SU-DHL-6 (cell line): ENCODE measurements at regions not wholly inside any gene's neighbourhood (a gene's known extent, or its start where the extent isn't known, plus 50 kb on each side); places are given as distances from the start of the nearest gene placed in this dataset.

Experiments used
- H2AFZ ChIP-seq: fragments of 200-600 bp; sonication (generic); 2 replicates; pipeline ENCODE4 v1.6.1; 2014; ENCODE audit warnings: low read depth, mild to moderate bottlenecking, moderate library complexity, mixed read lengths, antibody characterized with exemption, low read length; ENCODE audit not compliant: severe bottlenecking
- H3F3A ChIP-seq: fragments of 200-600 bp; shearing (Covaris generic); 2 replicates; pipeline ENCODE4 v1.6.0; 2016; ENCODE audit warnings: antibody characterized with exemption, mild to moderate bottlenecking; ENCODE audit not compliant: insufficient read depth
- H3K27ac ChIP-seq: fragments of 200-600 bp; sonication (generic); 2 replicates; pipeline ENCODE4 v1.5.1; 2016; ENCODE audit warnings: low read depth, mild to moderate bottlenecking, low read length, moderate library complexity, mixed read lengths
- H3K27me3 ChIP-seq: fragments of 200-600 bp; sonication (generic), shearing (Covaris generic); 2 replicates; pipeline ENCODE4 v1.6.0; 2014; ENCODE audit warnings: mild to moderate bottlenecking, low read length
- H3K36me3 ChIP-seq: fragments of 200-600 bp; sonication (generic); 2 replicates; pipeline ENCODE4 v1.6.1; 2014; ENCODE audit warnings: mild to moderate bottlenecking, low read length, mixed read lengths
- H3K4me2 ChIP-seq: fragments of 300-600, 200-600 bp; shearing (Covaris generic), sonication (generic); 2 replicates; pipeline ENCODE4 v1.6.0; 2014; ENCODE audit warnings: low read length, low read depth, mild to moderate bottlenecking; ENCODE audit not compliant: poor library complexity, severe bottlenecking
- H3K4me3 ChIP-seq: fragments of 200-600 bp; sonication (generic); 2 replicates; pipeline ENCODE4 v1.5.1; 2014; ENCODE audit warnings: antibody characterized with exemption, low read length, mild to moderate bottlenecking, mixed read lengths; ENCODE audit not compliant: insufficient read depth, poor library complexity, severe bottlenecking
- H3K79me2 ChIP-seq: fragments of 200-600 bp; sonication (generic); 2 replicates; pipeline ENCODE4 v1.6.1; 2014; ENCODE audit warnings: mild to moderate bottlenecking, low read length, moderate library complexity; ENCODE audit not compliant: insufficient read depth
- H3K9ac ChIP-seq: fragments of 200-600 bp; sonication (generic); 2 replicates; pipeline ENCODE4 v1.7.0; 2014; ENCODE audit warnings: mild to moderate bottlenecking, low read length
- H3K9me2 ChIP-seq: fragments of 200-600 bp; sonication (generic); replicated peaks from 2 replicates; pipeline ENCODE4 v1.6.1; 2014; ENCODE audit warnings: low read length; ENCODE audit not compliant: insufficient read depth
- H3K9me3 ChIP-seq: fragments of 200-600 bp; sonication (generic); 2 replicates; pipeline ENCODE4 v1.6.1; 2014; ENCODE audit warnings: low read length, mixed read lengths; ENCODE audit not compliant: insufficient read depth
- H4K20me1 ChIP-seq: fragments of 200-600 bp; sonication (generic); 2 replicates; pipeline ENCODE4 v1.6.1; 2014; ENCODE audit warnings: low read depth, mild to moderate bottlenecking, antibody characterized with exemption, low read length, moderate library complexity, mixed read lengths
- CTCF ChIP-seq: fragments of 200-600 bp; sonication (generic); IDR thresholded peaks from one replicate; pipeline ENCODE4 v1.5.1; 2017; ENCODE audit warnings: antibody characterized with exemption, mild to moderate bottlenecking, low read length, moderate library complexity; ENCODE audit not compliant: insufficient read depth, poor library complexity, severe bottlenecking
- EZH2phosphoT487 ChIP-seq: fragments of 200-600 bp; sonication (generic), shearing (Covaris generic); conservative IDR thresholded peaks from 2 replicates; pipeline ENCODE4 v1.6.1; 2018; ENCODE audit warnings: mild to moderate bottlenecking, antibody characterized with exemption, low read length, moderate library complexity, mixed read lengths

GRCh38 chr5:152247850-152248385 is 157.2 kb downstream of the NMUR2 start:
- no peaks in the 10 kb centered on the region for H3K36me3 ChIP-seq
- H3K27me3 ChIP-seq = no peaks in the 10 kb centered on the region
- no peak for TF ChIP-seq EZH2phosphoT487
- no peak for TF ChIP-seq CTCF
- no peaks in the 10 kb centered on the region for H3K9me3 ChIP-seq
- H3K9ac ChIP-seq = no peak overlapping the region
- no peaks in the 10 kb centered on the region for H3K9me2 ChIP-seq
- H2AFZ ChIP-seq = no peak overlapping the region
- no peak overlapping the region for H3K4me3 ChIP-seq
- H3K27ac ChIP-seq = no peak overlapping the region
- no peaks in the 10 kb centered on the region for H3F3A ChIP-seq
- H4K20me1 ChIP-seq = no peaks in the 10 kb centered on the region
- H3K4me2 ChIP-seq = no peak overlapping the region
- no peaks in the 10 kb centered on the region for H3K79me2 ChIP-seq

DNA sequence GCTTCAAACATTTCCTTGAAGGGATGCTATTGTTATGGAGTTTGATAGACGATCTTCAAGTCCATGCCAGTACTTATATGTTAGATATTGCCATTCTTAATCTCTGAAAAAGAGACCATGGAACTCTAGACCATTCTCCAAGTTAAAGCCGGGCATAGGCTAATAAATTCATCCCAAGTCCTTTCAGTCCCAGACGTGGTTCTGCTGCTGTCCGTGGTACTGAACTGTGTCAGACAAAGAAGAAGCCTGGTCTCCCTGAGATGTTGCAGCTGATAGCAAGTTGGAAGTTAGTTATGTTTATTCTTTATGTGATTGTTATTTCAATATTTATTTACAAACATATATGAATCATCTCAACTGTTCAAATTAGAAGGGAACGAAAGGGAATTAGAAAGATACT is 158.7 kb downstream of the NMUR2 start:
- Histone ChIP-seq H3K9me3 (no peaks in the 10 kb centered on the region), H4K20me1 (no peaks in the 10 kb centered on the region), H3K27me3 (no peaks in the 10 kb centered on the region), H3K4me2 (no peak overlapping the region), H3K27ac (no peak overlapping the region), H3K9ac (no peak overlapping the region), H3K4me3 (no peak overlapping the region), H3K36me3 (no peaks in the 10 kb centered on the region), H3K79me2 (no peaks in the 10 kb centered on the region), H3K9me2 (no peaks in the 10 kb centered on the region), H2AFZ (no peak overlapping the region), H3F3A (no peaks in the 10 kb centered on the region)
- TF ChIP-seq EZH2phosphoT487 (no peak), CTCF (no peak)

GRCh38 chr5:152237531-152237930 is 167.5 kb downstream of the NMUR2 start:
- H3K79me2 ChIP-seq = no peaks in the 10 kb centered on the region
- H3K9ac ChIP-seq = no peak overlapping the region
- no peak overlapping the region for H2AFZ ChIP-seq
- H4K20me1 ChIP-seq = no peaks in the 10 kb centered on the region
- H3K27ac ChIP-seq = no peak overlapping the region
- H3K4me2 ChIP-seq = no peak overlapping the region
- no peaks in the 10 kb centered on the region for H3K9me2 ChIP-seq
- no peaks in the 10 kb centered on the region for H3K27me3 ChIP-seq
- H3K36me3 ChIP-seq = no peaks in the 10 kb centered on the region
- TF ChIP-seq CTCF = no peak
- TF ChIP-seq EZH2phosphoT487 = no peak
- H3F3A ChIP-seq = no peaks in the 10 kb centered on the region
- H3K9me3 ChIP-seq = no peaks in the 10 kb centered on the region
- H3K4me3 ChIP-seq = no peak overlapping the region
